ENCODE measurements at regions not wholly inside any gene's neighbourhood (a gene's known extent, or its start where the extent isn't known, plus 50 kb on each side); places are given as distances from the start of the nearest gene placed in this dataset.

DNA sequence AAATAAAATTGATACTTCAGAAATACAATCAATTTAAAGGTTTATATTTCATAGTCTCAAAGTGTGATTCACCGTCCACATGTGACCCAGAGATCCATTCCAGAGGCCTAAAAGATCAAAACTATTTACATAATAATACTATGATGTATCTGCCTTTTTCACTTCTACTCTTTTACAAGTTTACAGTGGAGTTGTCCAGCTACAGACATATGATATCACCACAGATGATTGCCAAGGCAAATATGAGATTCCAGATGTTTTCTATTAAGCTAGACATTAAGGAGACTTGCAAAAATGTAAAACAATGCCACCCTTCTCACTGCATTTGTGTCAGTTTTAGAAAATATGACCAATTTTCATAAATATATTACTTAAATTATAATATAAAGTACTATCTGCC lies 443.7 kb downstream of the GJA1 start:
- Mint-ChIP-seq H3K27me3 (ENCODE audit: low read depth) (no peaks in the 10 kb centered on the region), H3K9me3 (ENCODE audit: low read depth) (peaks cover 4% of the 10 kb centered on the region), H3K4me3 (ENCODE audit: unreplicated experiment) (no peak overlapping the region), H3K36me3 (ENCODE audit: low read depth) (peaks cover 3% of the 10 kb centered on the region), H3K4me1 (ENCODE audit: low read depth) (peaks cover 47% of the 10 kb centered on the region), H3K27ac (ENCODE audit: unreplicated experiment) (peak overlapping the region; percentile 35)
- no peak for DNase-seq (ENCODE audit: low spot score)
- TF ChIP-seq, protein P1, sequence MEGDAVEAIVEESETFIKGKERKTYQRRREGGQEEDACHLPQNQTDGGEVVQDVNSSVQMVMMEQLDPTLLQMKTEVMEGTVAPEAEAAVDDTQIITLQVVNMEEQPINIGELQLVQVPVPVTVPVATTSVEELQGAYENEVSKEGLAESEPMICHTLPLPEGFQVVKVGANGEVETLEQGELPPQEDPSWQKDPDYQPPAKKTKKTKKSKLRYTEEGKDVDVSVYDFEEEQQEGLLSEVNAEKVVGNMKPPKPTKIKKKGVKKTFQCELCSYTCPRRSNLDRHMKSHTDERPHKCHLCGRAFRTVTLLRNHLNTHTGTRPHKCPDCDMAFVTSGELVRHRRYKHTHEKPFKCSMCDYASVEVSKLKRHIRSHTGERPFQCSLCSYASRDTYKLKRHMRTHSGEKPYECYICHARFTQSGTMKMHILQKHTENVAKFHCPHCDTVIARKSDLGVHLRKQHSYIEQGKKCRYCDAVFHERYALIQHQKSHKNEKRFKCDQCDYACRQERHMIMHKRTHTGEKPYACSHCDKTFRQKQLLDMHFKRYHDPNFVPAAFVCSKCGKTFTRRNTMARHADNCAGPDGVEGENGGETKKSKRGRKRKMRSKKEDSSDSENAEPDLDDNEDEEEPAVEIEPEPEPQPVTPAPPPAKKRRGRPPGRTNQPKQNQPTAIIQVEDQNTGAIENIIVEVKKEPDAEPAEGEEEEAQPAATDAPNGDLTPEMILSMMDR (IDR thresholded peaks at IDR 0.05): no peak

DNA sequence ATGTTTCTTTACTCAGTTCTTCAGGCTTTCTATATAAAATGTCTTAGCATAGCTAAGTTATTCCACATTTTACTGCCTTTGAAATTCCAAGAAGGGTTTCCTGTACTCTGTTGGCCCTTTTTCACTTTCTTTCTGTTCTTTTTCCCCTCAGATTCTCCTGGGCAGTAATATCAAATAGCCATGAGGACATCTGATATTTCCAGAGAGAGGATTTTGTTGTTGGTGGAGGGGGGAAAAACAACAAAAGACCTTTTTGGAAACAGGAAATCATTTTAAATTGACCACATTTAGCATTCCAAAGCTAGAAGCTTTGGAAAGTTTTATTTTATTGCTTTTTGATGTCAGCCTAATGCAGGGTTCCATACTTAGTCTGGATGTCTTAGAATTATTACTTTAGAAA lies 445.4 kb downstream of the GJA1 start:
- Mint-ChIP-seq H3K27ac (ENCODE audit: unreplicated experiment) (no peak overlapping the region), H3K4me3 (ENCODE audit: unreplicated experiment) (no peak overlapping the region), H3K4me1 (ENCODE audit: low read depth) (peaks cover 64% of the 10 kb centered on the region), H3K27me3 (ENCODE audit: low read depth) (no peaks in the 10 kb centered on the region), H3K36me3 (ENCODE audit: low read depth) (peaks cover 3% of the 10 kb centered on the region), H3K9me3 (ENCODE audit: low read depth) (peaks cover 4% of the 10 kb centered on the region)
- TF ChIP-seq, protein P1 (IDR thresholded peaks at IDR 0.05): no peak
- no peak for DNase-seq (ENCODE audit: low spot score)

DNA sequence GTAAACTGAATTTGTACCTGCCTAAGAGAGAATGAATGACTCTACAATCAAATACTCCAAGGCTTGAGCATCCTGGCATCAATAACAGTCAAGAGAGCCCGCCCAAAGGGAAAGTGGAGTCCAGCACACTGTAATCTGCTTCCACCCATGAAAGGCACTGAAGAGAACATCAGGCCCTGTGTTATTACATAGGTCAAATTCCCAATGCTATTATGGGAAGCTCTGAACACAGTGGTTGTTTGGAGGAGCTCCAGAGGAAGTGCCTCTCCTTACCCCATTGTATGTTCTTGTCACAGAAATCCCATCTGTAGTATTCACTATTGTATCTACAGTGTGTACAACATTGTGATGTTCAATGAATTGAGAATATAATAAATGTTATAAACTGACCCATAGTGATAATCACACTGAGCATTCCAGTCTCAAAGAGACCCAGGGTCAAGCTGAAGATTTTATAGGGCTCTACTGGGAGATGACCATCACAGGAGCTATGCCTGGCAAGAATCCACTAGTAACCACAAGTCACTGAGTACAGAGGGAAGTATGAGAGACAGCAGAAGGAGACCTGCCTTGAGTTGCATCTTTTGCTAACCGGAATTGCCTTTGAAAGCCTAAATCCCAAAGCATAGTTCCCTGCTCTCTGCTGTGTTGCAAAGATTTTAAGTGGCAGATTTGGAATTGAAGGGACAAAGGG lies 446.7 kb downstream of the GJA1 start:
- Mint-ChIP-seq H3K9me3 (ENCODE audit: low read depth) (no peaks in the 10 kb centered on the region), H3K27me3 (ENCODE audit: low read depth) (no peaks in the 10 kb centered on the region), H3K4me3 (ENCODE audit: unreplicated experiment) (no peak overlapping the region), H3K27ac (ENCODE audit: unreplicated experiment) (peak overlapping the region; percentile 74), H3K4me1 (ENCODE audit: low read depth) (peaks cover 65% of the 10 kb centered on the region), H3K36me3 (ENCODE audit: low read depth) (no peaks in the 10 kb centered on the region)
- TF ChIP-seq, protein P1 (IDR thresholded peaks at IDR 0.05): no peak
- no peak for DNase-seq (ENCODE audit: low spot score)

DNA sequence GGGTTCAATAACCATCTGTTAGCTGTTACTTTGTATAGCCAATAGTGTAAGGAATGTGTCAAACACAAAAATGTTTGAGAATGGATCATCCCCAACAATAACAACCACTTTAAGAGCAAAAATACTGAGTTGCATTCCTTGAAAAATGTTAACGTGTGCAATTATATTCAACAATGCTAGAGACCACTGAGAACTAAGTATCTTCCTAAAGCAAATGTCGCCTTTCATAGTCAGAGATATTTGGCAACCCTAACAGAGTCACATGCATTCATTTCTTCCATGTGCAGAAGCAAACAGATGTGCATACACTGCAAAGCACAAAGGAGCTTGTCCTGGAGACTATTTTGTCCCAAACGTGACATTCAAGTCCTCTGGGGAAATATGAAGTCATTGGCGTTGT lies 448.6 kb downstream of the GJA1 start:
- H3K27me3 Mint-ChIP-seq (ENCODE audit: low read depth): no peaks in the 10 kb centered on the region
- TF ChIP-seq, protein P1 (IDR thresholded peaks at IDR 0.05): no peak
- DNase-seq (ENCODE audit: low spot score): no peak
- H3K27ac Mint-ChIP-seq (ENCODE audit: unreplicated experiment): peak overlapping the region; percentile 9
- H3K4me1 Mint-ChIP-seq (ENCODE audit: low read depth): peaks cover 56% of the 10 kb centered on the region
- no peak overlapping the region for H3K4me3 Mint-ChIP-seq (ENCODE audit: unreplicated experiment)
- no peaks in the 10 kb centered on the region for H3K9me3 Mint-ChIP-seq (ENCODE audit: low read depth)
- H3K36me3 Mint-ChIP-seq (ENCODE audit: low read depth): no peaks in the 10 kb centered on the region

DNA sequence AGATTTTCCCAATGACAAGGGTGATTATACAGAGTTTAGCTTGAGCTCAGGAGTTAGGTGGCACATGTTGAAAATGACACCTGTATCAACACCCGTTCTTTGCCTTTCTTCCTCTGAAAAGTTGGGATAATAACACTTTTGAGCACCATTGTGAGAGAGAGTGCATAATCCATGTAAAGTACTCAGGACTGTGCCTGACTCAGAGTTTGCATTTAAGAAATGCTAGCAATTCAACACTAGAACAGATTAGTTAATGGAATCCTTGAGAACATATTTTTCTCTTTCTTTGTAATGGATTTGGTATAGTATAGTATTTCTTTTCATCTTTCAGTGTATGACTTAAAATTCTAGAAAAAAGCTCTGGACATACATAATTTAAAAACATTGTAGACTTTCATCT lies 449.2 kb downstream of the GJA1 start:
- H3K4me1 Mint-ChIP-seq (ENCODE audit: low read depth): peaks cover 51% of the 10 kb centered on the region
- TF ChIP-seq, protein P1 (IDR thresholded peaks at IDR 0.05): no peak
- no peaks in the 10 kb centered on the region for H3K36me3 Mint-ChIP-seq (ENCODE audit: low read depth)
- no peak overlapping the region for H3K27ac Mint-ChIP-seq (ENCODE audit: unreplicated experiment)
- H3K9me3 Mint-ChIP-seq (ENCODE audit: low read depth): no peaks in the 10 kb centered on the region
- no peak overlapping the region for H3K4me3 Mint-ChIP-seq (ENCODE audit: unreplicated experiment)
- H3K27me3 Mint-ChIP-seq (ENCODE audit: low read depth): no peaks in the 10 kb centered on the region
- no peak for DNase-seq (ENCODE audit: low spot score)

Measured in chondrocyte (in vitro differentiated cells).